Gastroesophageal sphincter (tissue), 4 donors: ENCODE measurements at regions not wholly inside any gene's neighbourhood (a gene's known extent, or its start where the extent isn't known, plus 50 kb on each side); places are given as distances from the start of the nearest gene placed in this dataset.

Source experiments
- ATAC-seq: fragments of 150-250 bp; one replicate; pipeline ENCODE4 v1.9.1; 2016; ENCODE audit warnings: mild to moderate bottlenecking, moderate library complexity
- H3K27ac ChIP-seq, 4 donors: fragments of 200-600 bp; sonication (generic) in 3 of 4; 1 replicate in 3 of 4; 2 replicates in 1 of 4; pipeline ENCODE4 v1.5.1; 2016 to 2019
- H3K27me3 ChIP-seq: fragments of 200-600 bp; sonication (generic); one replicate; pipeline ENCODE4 v1.5.1; 2019
- H3K36me3 ChIP-seq, 2 donors: fragments of 200-600 bp; sonication (generic); one replicate each; pipeline ENCODE4 v1.5.1; 2019; ENCODE audit warnings: control low read depth in 1 of 2
- H3K4me1 ChIP-seq, 3 donors: fragments of 200-600 bp; sonication (generic); 1 replicate in 2 of 3; 2 replicates in 1 of 3; pipeline ENCODE4 v1.5.1; 2016 to 2019; ENCODE audit warnings: control low read depth in 2 of 3
- H3K4me3 ChIP-seq, 2 donors: fragments of 200-600 bp; sonication (generic); one replicate each; pipeline ENCODE4 v1.5.1; 2019; ENCODE audit warnings: mild to moderate bottlenecking in 1 of 2, moderate library complexity in 1 of 2
- H3K9me3 ChIP-seq, 3 donors: fragments of 200-600 bp; sonication (generic); one replicate each; pipeline ENCODE4 v1.5.1; 2017 to 2019; ENCODE audit warnings: control low read depth in 2 of 3
- EP300 ChIP-seq: sonication (generic); formaldehyde crosslinking; IDR thresholded peaks from one replicate; pipeline ENCODE4 v1.6.1; 2017; ENCODE audit warnings: antibody characterized with exemption, mild to moderate bottlenecking
- POLR2A ChIP-seq, 2 donors: fragments of 450-650 bp; IDR thresholded peaks; one replicate each; pipeline ENCODE4 v1.6.1; 2017; ENCODE audit warnings: antibody characterized with exemption in 2 of 2, mild to moderate bottlenecking in 2 of 2, moderate library complexity in 1 of 2
- POLR2AphosphoS5 ChIP-seq: sonication (generic); formaldehyde crosslinking; IDR thresholded peaks from one replicate; pipeline ENCODE4 v1.6.1; 2017; ENCODE audit warnings: antibody characterized with exemption
- WGBS, 2 donors: methylation state at CpG; one replicate each; pipeline ENCODE4 v1.1.5; 2018; ENCODE audit warnings: low coverage in 1 of 2; 5-methylcytosine and 5-hydroxymethylcytosine counted together
- TF ChIP-seq, protein P1 (sequence below), 4 experiments: fragments of 200-600 bp in 2 of 4; fragments of 450-650 bp in 2 of 4; sonication (generic) in 1 of 4; IDR thresholded peaks; one replicate each; pipeline ENCODE4 v1.5.1; 2017 to 2019; ENCODE audit warnings: antibody characterized with exemption in 4 of 4, mild to moderate bottlenecking in 2 of 4, moderate library complexity in 2 of 4

GRCh38 chr1:18535391-18536210 lies 54.9 kb downstream of the KLHDC7A start:
- H3K27me3 ChIP-seq, result peaks cover 90% of the 10 kb centered on the region
- H3K4me1 ChIP-seq, result no peaks in the 10 kb centered on the region
- no peaks in the 10 kb centered on the region for H3K9me3 ChIP-seq
- ATAC-seq, result no peak
- no peak overlapping the region for H3K4me3 ChIP-seq
- WGBS, 2 donors, result 59 to 73% methylated on average over 4 to 8 of the region's 14 CpGs
- H3K27ac ChIP-seq, result no peak overlapping the region
- TF ChIP-seq POLR2A (IDR thresholded peaks at IDR 0.05), result no peak
- no peak for TF ChIP-seq POLR2AphosphoS5
- TF ChIP-seq EP300, result no peak
- no peaks in the 10 kb centered on the region for H3K36me3 ChIP-seq

GRCh38 chr1:18536356-18536755 lies 55.6 kb downstream of the KLHDC7A start:
- TF ChIP-seq POLR2AphosphoS5 (no peak), POLR2A (IDR thresholded peaks at IDR 0.05) (no peak), EP300 (no peak)
- TF ChIP-seq, protein P1, sequence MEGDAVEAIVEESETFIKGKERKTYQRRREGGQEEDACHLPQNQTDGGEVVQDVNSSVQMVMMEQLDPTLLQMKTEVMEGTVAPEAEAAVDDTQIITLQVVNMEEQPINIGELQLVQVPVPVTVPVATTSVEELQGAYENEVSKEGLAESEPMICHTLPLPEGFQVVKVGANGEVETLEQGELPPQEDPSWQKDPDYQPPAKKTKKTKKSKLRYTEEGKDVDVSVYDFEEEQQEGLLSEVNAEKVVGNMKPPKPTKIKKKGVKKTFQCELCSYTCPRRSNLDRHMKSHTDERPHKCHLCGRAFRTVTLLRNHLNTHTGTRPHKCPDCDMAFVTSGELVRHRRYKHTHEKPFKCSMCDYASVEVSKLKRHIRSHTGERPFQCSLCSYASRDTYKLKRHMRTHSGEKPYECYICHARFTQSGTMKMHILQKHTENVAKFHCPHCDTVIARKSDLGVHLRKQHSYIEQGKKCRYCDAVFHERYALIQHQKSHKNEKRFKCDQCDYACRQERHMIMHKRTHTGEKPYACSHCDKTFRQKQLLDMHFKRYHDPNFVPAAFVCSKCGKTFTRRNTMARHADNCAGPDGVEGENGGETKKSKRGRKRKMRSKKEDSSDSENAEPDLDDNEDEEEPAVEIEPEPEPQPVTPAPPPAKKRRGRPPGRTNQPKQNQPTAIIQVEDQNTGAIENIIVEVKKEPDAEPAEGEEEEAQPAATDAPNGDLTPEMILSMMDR (IDR thresholded peaks at IDR 0.05), result no peak
- H3K27ac ChIP-seq, result no peak overlapping the region
- no peak for ATAC-seq
- 58 to 71% methylated on average over 1 of the region's 2 CpGs for WGBS, 2 donors
- no peaks in the 10 kb centered on the region for H3K9me3 ChIP-seq
- H3K36me3 ChIP-seq, result no peaks in the 10 kb centered on the region
- H3K27me3 ChIP-seq, result peaks cover 90% of the 10 kb centered on the region
- H3K4me3 ChIP-seq, result no peak overlapping the region
- no peaks in the 10 kb centered on the region for H3K4me1 ChIP-seq

GRCh38 chr1:18536915-18537314 lies 56.2 kb downstream of the KLHDC7A start:
- TF ChIP-seq, protein P1 (IDR thresholded peaks at IDR 0.05), result no peak
- no peak for TF ChIP-seq POLR2A (IDR thresholded peaks at IDR 0.05)
- TF ChIP-seq POLR2AphosphoS5, result no peak
- no peak for TF ChIP-seq EP300
- ATAC-seq, result no peak
- Histone ChIP-seq H3K27me3 (peaks cover 90% of the 10 kb centered on the region), H3K27ac (no peak overlapping the region), H3K4me1 (no peaks in the 10 kb centered on the region), H3K9me3 (no peaks in the 10 kb centered on the region), H3K36me3 (no peaks in the 10 kb centered on the region), H3K4me3 (no peak overlapping the region)
- 69% methylated on average over 6 of the region's 9 CpGs; no CpG with 5 or more reads in 1 of the 2 donors for WGBS, 2 donors

- Histone ChIP-seq H3K36me3 (no peaks in the 10 kb centered on the region), H3K27ac (no peak overlapping the region), H3K4me1 (no peaks in the 10 kb centered on the region), H3K4me3 (no peak overlapping the region), H3K9me3 (peaks cover 0 to under 1% (median 0%) of the 10 kb centered on the region in 3 donors), H3K27me3 (peaks cover 91% of the 10 kb centered on the region)
- WGBS, 2 donors, result 53 to 87% methylated on average over 4 to 9 of the region's 16 CpGs
- TF ChIP-seq, protein P1 (IDR thresholded peaks at IDR 0.05), result no peak
- TF ChIP-seq EP300, result no peak
- TF ChIP-seq POLR2A (IDR thresholded peaks at IDR 0.05), result no peak
- TF ChIP-seq POLR2AphosphoS5, result no peak
- ATAC-seq, result no peak
Observed at GRCh38 chr1:18537386-18538306, 56.9 kb downstream of the KLHDC7A start.

DNA sequence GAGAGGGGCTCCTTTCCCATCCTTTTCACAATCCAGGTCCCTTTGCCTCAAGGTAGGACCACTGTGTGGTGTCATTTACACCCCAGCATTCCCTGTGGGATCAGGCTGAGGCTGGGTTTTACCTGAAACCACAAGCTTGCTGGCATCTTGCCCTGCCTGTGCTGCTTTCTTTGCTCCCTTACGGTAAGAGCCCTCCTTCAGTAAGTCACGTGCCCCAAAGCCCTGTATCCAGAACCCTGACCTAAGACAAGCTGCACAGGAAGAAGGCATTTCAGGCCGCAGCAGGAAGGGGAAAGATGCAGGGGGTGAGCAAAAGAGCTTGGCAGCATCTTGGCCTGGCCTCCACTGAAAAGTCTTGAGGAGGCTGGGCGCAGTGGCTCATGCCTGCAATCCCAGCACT lies 58.4 kb downstream of the KLHDC7A start:
- 0% methylated on average over 1 of the region's 4 CpGs; no CpG with 5 or more reads in 1 of the 2 donors for WGBS, 2 donors
- no peak for ATAC-seq
- H3K4me3 ChIP-seq, result no peak overlapping the region
- TF ChIP-seq, protein P1 (IDR thresholded peaks at IDR 0.05), result no peak
- TF ChIP-seq EP300, result no peak
- no peak for TF ChIP-seq POLR2A (IDR thresholded peaks at IDR 0.05)
- no peak for TF ChIP-seq POLR2AphosphoS5
- H3K36me3 ChIP-seq, result no peaks in the 10 kb centered on the region
- peaks cover 93% of the 10 kb centered on the region for H3K27me3 ChIP-seq
- no peaks in the 10 kb centered on the region for H3K4me1 ChIP-seq
- H3K27ac ChIP-seq, result no peak overlapping the region
- H3K9me3 ChIP-seq, result peaks cover 0 to 13% (median 0%) of the 10 kb centered on the region in 3 donors
